GM21723 (cell line): ENCODE measurements at regions not wholly inside any gene's neighbourhood (a gene's known extent, or its start where the extent isn't known, plus 50 kb on each side); places are given as distances from the start of the nearest gene placed in this dataset.
"Not testable (repeated sequence)": the region's sequence is repeated elsewhere in the genome, so short reads cannot be mapped to it uniquely, and the experiment has no call there.

Experiments used
- ATAC-seq: cut with Tn5 transposase; IDR thresholded peaks from one replicate; pipeline ENCODE4 v1.9.1; 2021; ENCODE audit warnings: mild to moderate bottlenecking, moderate library complexity; ENCODE audit not compliant: unreplicated experiment

- ATAC-seq, result no peak
These were observed 1586.0 kb upstream of the PRR20A start for GRCh38 chr13:55554741-55555140.

GRCh38 chr13:55560331-55560730, 1580.4 kb upstream of the PRR20A start:
- ATAC-seq, result no peak

GRCh38 chr13:55563267-55563666, 1577.5 kb upstream of the PRR20A start:
- ATAC-seq, result no peak

- ATAC-seq, result no peak
These were observed 1574.4 kb upstream of the PRR20A start for GRCh38 chr13:55566334-55566733.

- no peak for ATAC-seq
These were observed 1573.9 kb upstream of the PRR20A start for GRCh38 chr13:55566779-55567178.

GRCh38 chr13:55567721-55568625, 1572.7 kb upstream of the PRR20A start:
- ATAC-seq, result no peak

GRCh38 chr13:55569082-55569481, 1571.6 kb upstream of the PRR20A start:
- no peak for ATAC-seq

GRCh38 chr13:55569514-55569913, 1571.2 kb upstream of the PRR20A start:
- ATAC-seq, result no peak

- ATAC-seq, result no peak
These were observed 1570.3 kb upstream of the PRR20A start for GRCh38 chr13:55570371-55570770.

- no peak for ATAC-seq
These were observed 1569.4 kb upstream of the PRR20A start for GRCh38 chr13:55571237-55571867.

- ATAC-seq, result no peak
These were observed 1568.3 kb upstream of the PRR20A start for GRCh38 chr13:55572408-55572807.

- no peak for ATAC-seq
These were observed 1567.9 kb upstream of the PRR20A start for GRCh38 chr13:55572862-55573261.

- ATAC-seq, result no peak
These were observed 1567.2 kb upstream of the PRR20A start for GRCh38 chr13:55573565-55573964.

GRCh38 chr13:55576389-55576788, 1564.3 kb upstream of the PRR20A start:
- ATAC-seq, result no peak

GRCh38 chr13:55577082-55577846, 1563.5 kb upstream of the PRR20A start:
- no peak for ATAC-seq

GRCh38 chr13:55577847-55578210, 1562.9 kb upstream of the PRR20A start:
- ATAC-seq, result no peak

GRCh38 chr13:55582294-55582693, 1558.4 kb upstream of the PRR20A start:
- not testable (repeated sequence) for ATAC-seq

GRCh38 chr13:55583953-55584593, 1556.6 kb upstream of the PRR20A start:
- no peak for ATAC-seq

- ATAC-seq, result no peak
These were observed 1537.9 kb upstream of the PRR20A start for GRCh38 chr13:55602784-55603183.

- no peak for ATAC-seq
These were observed 1534.6 kb upstream of the PRR20A start for GRCh38 chr13:55606045-55606665.
